Upper lobe of left lung (tissue), 4 donors: ENCODE measurements at regions not wholly inside any gene's neighbourhood (a gene's known extent, or its start where the extent isn't known, plus 50 kb on each side); places are given as distances from the start of the nearest gene placed in this dataset.

ENCODE experiments used
- CTCF ChIP-seq, 6 experiments: fragments of 450-650 bp in 4 of 6; fragments of 200-600 bp in 2 of 6; sonication (generic) in 2 of 6; IDR thresholded peaks; one replicate each; pipeline ENCODE4 v1.5.1; 2016 to 2019; ENCODE audit warnings: antibody characterized with exemption in 6 of 6
- EP300 ChIP-seq, 4 donors: sonication (generic); formaldehyde crosslinking; IDR thresholded peaks; one replicate each; pipeline ENCODE4 v1.5.1; 2017; ENCODE audit warnings: antibody characterized with exemption in 4 of 4, control low read depth in 2 of 4
- POLR2A ChIP-seq, 4 donors: fragments of 450-650 bp; IDR thresholded peaks; one replicate each; pipeline ENCODE4 v1.5.1; 2016 to 2017; ENCODE audit warnings: antibody characterized with exemption in 4 of 4, mild to moderate bottlenecking in 2 of 4
- POLR2AphosphoS5 ChIP-seq, 2 donors: sonication (generic); formaldehyde crosslinking; IDR thresholded peaks; one replicate each; pipeline ENCODE4 v1.5.1; 2017; ENCODE audit warnings: antibody characterized with exemption in 2 of 2

DNA sequence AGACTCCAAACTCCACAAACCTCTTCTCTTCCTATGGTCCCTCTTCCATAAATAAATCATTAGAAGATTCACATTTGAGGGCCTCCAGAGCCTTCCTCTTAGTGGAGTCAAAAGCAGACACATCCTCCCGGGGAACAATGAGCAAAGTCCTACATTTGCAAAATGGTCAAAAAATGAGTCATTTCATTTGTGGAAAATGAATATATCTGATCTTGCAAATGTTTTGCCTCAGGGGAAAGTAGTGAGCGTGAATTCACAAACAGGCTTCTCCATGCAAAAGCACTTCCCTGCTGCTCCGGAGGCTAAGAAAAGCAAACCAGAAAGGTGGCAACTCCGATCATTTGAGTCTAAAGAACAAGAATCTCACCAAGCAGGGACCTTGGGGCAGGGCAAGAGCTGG, 86.7 kb upstream of the IQSEC1 start:
- TF ChIP-seq POLR2A (IDR thresholded peaks at IDR 0.05) (no peak), CTCF (IDR thresholded peaks at IDR 0.05) (no peak), POLR2AphosphoS5 (IDR thresholded peaks at IDR 0.05) (no peak), EP300 (IDR thresholded peaks at IDR 0.05) (no peak)
